H1 (cell line): ENCODE measurements at regions not wholly inside any gene's neighbourhood (a gene's known extent, or its start where the extent isn't known, plus 50 kb on each side); places are given as distances from the start of the nearest gene placed in this dataset.
"Not testable (repeated sequence)": the region's sequence is repeated elsewhere in the genome, so short reads cannot be mapped to it uniquely, and the experiment has no call there.

Experiments used
- CTCF ChIA-PET: fragments of 300-600 bp; sonication (Branson Sonifier 250); formaldehyde crosslinking; loops from one replicate; lab custom pipeline; 2021; ENCODE audit not compliant: partially characterized antibody; lab: Charles Lee
- POLR2A ChIA-PET: fragments of 300-600 bp; sonication (Branson Sonifier 250); formaldehyde crosslinking; loops from one replicate; lab custom pipeline; 2021; ENCODE audit warnings: inconsistent platforms; ENCODE audit not compliant: partially characterized antibody; lab: Charles Lee
- DNase-seq, 2 experiments: peaks; one replicate each; pipeline versions ENCODE4 v3.0.0 to v3.0.0-alpha.2; 2010 to 2022; ENCODE audit warnings: low spot score in 2 of 2, low read depth in 1 of 2, mixed read lengths in 1 of 2
- FAIRE-seq: peaks from 2 replicates; lab custom pipeline; 2011; peaks lifted over from hg19 to GRCh38; lab: Jason Lieb, UNC
- H2AFZ ChIP-seq: 2 replicates; pipeline ENCODE4 v1.8.1; 2012; ENCODE audit warnings: low read length, inconsistent platforms
- H2AK5ac ChIP-seq: 2 replicates; pipeline ENCODE4 v1.6.1; 2013; ENCODE audit warnings: low read depth, low read length
- H2BK120ac ChIP-seq: replicated peaks from 2 replicates; pipeline ENCODE3; 2013; ENCODE audit warnings: low read depth, low read length, inconsistent platforms
- H2BK12ac ChIP-seq: 2 replicates; pipeline ENCODE4 v1.6.1; 2013; ENCODE audit warnings: low read depth, low read length
- H2BK15ac ChIP-seq: 2 replicates; pipeline ENCODE4 v1.6.1; 2013; ENCODE audit warnings: low read length
- H2BK20ac ChIP-seq: 2 replicates; pipeline ENCODE4 v1.6.1; 2013; ENCODE audit warnings: low read length
- H2BK5ac ChIP-seq: 2 replicates; pipeline ENCODE4 v1.6.1; 2013; ENCODE audit warnings: low read depth, low read length
- H3K14ac ChIP-seq: 2 replicates; pipeline ENCODE4 v1.6.1; 2013; ENCODE audit warnings: inconsistent platforms; ENCODE audit not compliant: insufficient read length
- H3K18ac ChIP-seq: 2 replicates; pipeline ENCODE4 v1.6.1; 2013; ENCODE audit warnings: low read length; ENCODE audit errors: extremely low read depth
- H3K23ac ChIP-seq: 2 replicates; pipeline ENCODE4 v1.6.1; 2013; ENCODE audit warnings: inconsistent platforms; ENCODE audit not compliant: insufficient read length
- H3K23me2 ChIP-seq: 2 replicates; pipeline ENCODE4 v1.6.1; 2013; ENCODE audit warnings: low read depth, low read length
- H3K27ac ChIP-seq: 2 replicates; pipeline ENCODE4 v1.6.1; 2011; ENCODE audit warnings: low read depth, low read length, inconsistent platforms
- H3K27me3 ChIP-seq, 4 experiments: replicated peaks in 1 of 4; 1 replicate in 1 of 4; 2 replicates in 3 of 4; pipeline versions ENCODE4 v1.6.1 to v1.8.1; 2011 to 2013; ENCODE audit warnings: low read length in 3 of 4, mild to moderate bottlenecking in 3 of 4, inconsistent platforms in 2 of 4, mixed read lengths in 2 of 4, moderate library complexity in 1 of 4; ENCODE audit not compliant: control insufficient read depth in 3 of 4, insufficient read depth in 3 of 4; ENCODE audit errors: extremely low read depth in 1 of 4
- H3K36me3 ChIP-seq, 4 experiments: 2 replicates each; pipeline versions ENCODE4 v1.6.1 to v1.8.1; 2011 to 2013; ENCODE audit warnings: mild to moderate bottlenecking in 4 of 4, low read length in 3 of 4, moderate library complexity in 2 of 4, control low read depth in 1 of 4, inconsistent platforms in 1 of 4; ENCODE audit not compliant: insufficient read depth in 4 of 4, control insufficient read depth in 2 of 4
- H3K4ac ChIP-seq: replicated peaks from 2 replicates; pipeline ENCODE3; 2013; ENCODE audit warnings: low read length, low read depth, mixed read lengths, inconsistent platforms; ENCODE audit not compliant: insufficient read length
- H3K4me1 ChIP-seq, 4 experiments: replicated peaks in 1 of 4; 1 replicate in 1 of 4; 2 replicates in 3 of 4; pipeline versions ENCODE4 v1.6.1 to v1.8.1; 2011 to 2013; ENCODE audit warnings: low read length in 3 of 4, inconsistent platforms in 2 of 4, mixed read lengths in 1 of 4; ENCODE audit not compliant: insufficient read depth in 4 of 4, control insufficient read depth in 3 of 4
- H3K4me2 ChIP-seq, 2 experiments: 2 replicates each; pipeline versions ENCODE4 v1.6.1 to v1.8.1; 2011 to 2013; ENCODE audit warnings: low read depth in 2 of 2, low read length in 2 of 2, control low read depth in 1 of 2, inconsistent platforms in 1 of 2, mild to moderate bottlenecking in 1 of 2; ENCODE audit not compliant: insufficient read depth in 1 of 2
- H3K4me3 ChIP-seq, 4 experiments: fragments of 200-600, 300-600 bp in 1 of 4; sonication (generic), shearing (Covaris generic), sonication (Bioruptor Twin) in 1 of 4; 2 replicates each; pipeline versions ENCODE4 v1.5.1 to v1.8.1; 2011 to 2016; ENCODE audit warnings: low read length in 4 of 4, low read depth in 3 of 4, control low read depth in 2 of 4, inconsistent platforms in 2 of 4, mild to moderate bottlenecking in 2 of 4, mixed read lengths in 1 of 4, moderate library complexity in 1 of 4; ENCODE audit not compliant: insufficient read depth in 2 of 4; ENCODE audit errors: extremely low read depth in 1 of 4
- H3K56ac ChIP-seq: replicated peaks from 2 replicates; pipeline ENCODE3; 2013; ENCODE audit warnings: low read depth, mild to moderate bottlenecking, mixed read lengths, low read length, inconsistent platforms; ENCODE audit not compliant: insufficient read length
- H3K79me1 ChIP-seq: 2 replicates; pipeline ENCODE4 v1.6.1; 2013; ENCODE audit warnings: low read depth, low read length, control low read depth
- H3K79me2 ChIP-seq, 2 experiments: 2 replicates each; pipeline versions ENCODE4 v1.6.1 to v1.8.1; 2012 to 2013; ENCODE audit warnings: low read length in 2 of 2, mild to moderate bottlenecking in 2 of 2, inconsistent platforms in 1 of 2; ENCODE audit not compliant: insufficient read depth in 2 of 2, control insufficient read depth in 1 of 2
- H3K9ac ChIP-seq, 4 experiments: replicated peaks in 1 of 4; 1 replicate in 1 of 4; 2 replicates in 3 of 4; pipeline versions ENCODE4 v1.6.1 to v1.8.1; 2011 to 2013; ENCODE audit warnings: low read depth in 3 of 4, low read length in 3 of 4, control low read depth in 2 of 4, mild to moderate bottlenecking in 2 of 4, moderate library complexity in 2 of 4, inconsistent platforms in 1 of 4; ENCODE audit errors: extremely low read depth in 1 of 4
- H3K9me3 ChIP-seq, 2 experiments: 2 replicates each; pipeline versions ENCODE4 v1.6.1 to v1.8.1; 2012 to 2013; ENCODE audit warnings: mild to moderate bottlenecking in 2 of 2, moderate library complexity in 2 of 2, control low read depth in 1 of 2, inconsistent platforms in 1 of 2, low read depth in 1 of 2, low read length in 1 of 2, mixed read lengths in 1 of 2; ENCODE audit not compliant: insufficient read depth in 2 of 2
- H4K20me1 ChIP-seq, 2 experiments: replicated peaks in 1 of 2; 2 replicates each; pipeline versions ENCODE3 to v1.8.1; 2011 to 2013; ENCODE audit warnings: inconsistent platforms in 2 of 2, low read length in 2 of 2, mild to moderate bottlenecking in 1 of 2; ENCODE audit not compliant: insufficient read depth in 2 of 2, control insufficient read depth in 1 of 2
- H4K5ac ChIP-seq: 2 replicates; pipeline ENCODE4 v1.6.1; 2013; ENCODE audit warnings: low read length, low read depth, mixed read lengths, inconsistent platforms; ENCODE audit not compliant: insufficient read length
- H4K8ac ChIP-seq: 2 replicates; pipeline ENCODE4 v1.8.0; 2013; ENCODE audit warnings: mild to moderate bottlenecking, moderate library complexity, low read length, inconsistent platforms; ENCODE audit not compliant: insufficient read depth; ENCODE audit errors: extremely low read depth
- H4K91ac ChIP-seq: replicated peaks from 2 replicates; pipeline ENCODE3; 2013; ENCODE audit warnings: low read length, mixed read lengths, inconsistent platforms; ENCODE audit not compliant: insufficient read length
- WGBS, 2 experiments: shearing (Covaris generic) in 1 of 2; methylation state at CpG; one replicate each; pipeline versions ENCODE4 v1.1.6 to v1.1.7; 2013 to 2015; ENCODE audit warnings: low lambda C conversion rate in 2 of 2, mixed read lengths in 2 of 2, inconsistent platforms in 1 of 2, low coverage in 1 of 2, missing lambda C conversion rate in 1 of 2; ENCODE audit not compliant: insufficient replicate concordance in 2 of 2, insufficient coverage in 1 of 2, insufficient read length in 1 of 2; ENCODE audit errors: extremely low coverage in 1 of 2, missing lambda C conversion rate in 1 of 2; 5-methylcytosine and 5-hydroxymethylcytosine counted together

DNA sequence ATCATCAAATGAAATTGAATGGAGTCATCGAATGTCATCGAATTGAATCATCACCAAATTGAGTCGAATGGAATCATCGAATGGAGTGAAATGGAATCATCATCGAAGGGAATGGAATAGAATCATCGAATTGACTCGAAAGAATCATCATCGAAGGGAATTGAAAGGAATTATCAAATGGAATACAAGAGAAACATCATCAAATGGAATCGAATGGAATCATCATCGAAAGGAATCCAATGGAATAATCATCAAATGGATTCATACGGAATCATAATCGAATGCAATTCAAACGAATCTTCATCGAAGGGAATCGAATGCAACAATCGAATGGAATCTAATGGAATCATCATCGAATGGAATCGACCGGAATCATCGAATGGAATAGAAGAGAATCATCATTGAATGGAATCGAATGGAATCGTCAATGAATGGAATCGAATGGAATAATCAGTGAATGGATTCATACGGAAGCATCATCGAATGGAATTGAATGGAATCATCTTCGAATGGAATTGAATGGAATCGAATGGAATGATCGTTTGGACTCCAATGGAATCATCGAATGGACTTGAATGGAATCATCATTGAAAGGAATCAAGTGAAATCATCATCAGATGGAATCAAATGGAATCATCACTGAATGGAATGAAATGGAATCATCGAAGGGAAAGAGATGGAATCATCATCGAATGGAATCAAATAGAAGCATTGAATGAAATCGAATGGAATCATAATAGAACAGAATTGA lies 238.2 kb downstream of the SHCBP1 start:
- H2BK15ac ChIP-seq, H4K91ac ChIP-seq, CTCF ChIA-PET, H2BK120ac ChIP-seq, DNase-seq, H3K27ac ChIP-seq, H2AFZ ChIP-seq, H3K18ac ChIP-seq, H3K56ac ChIP-seq, H4K5ac ChIP-seq, H3K79me2 ChIP-seq, H4K8ac ChIP-seq, H3K36me3 ChIP-seq, H3K14ac ChIP-seq, H3K4me3 ChIP-seq, POLR2A ChIA-PET, H3K23me2 ChIP-seq, H3K4ac ChIP-seq, H4K20me1 ChIP-seq, H3K9ac ChIP-seq, H2BK20ac ChIP-seq, H3K4me1 ChIP-seq, H2BK5ac ChIP-seq, H3K79me1 ChIP-seq, H3K27me3 ChIP-seq, FAIRE-seq, H3K4me2 ChIP-seq, H3K23ac ChIP-seq, H2AK5ac ChIP-seq, H2BK12ac ChIP-seq: not testable (repeated sequence)
- 84% methylated on average over 32 of the region's 32 CpGs; no CpG with 5 or more reads in 1 of the 2 experiments for WGBS, 2 experiments
- H3K9me3 ChIP-seq = peaks cover 8 to 30% of the 10 kb centered on the region in 2 experiments; a peak in 3 of 4 replicates

DNA sequence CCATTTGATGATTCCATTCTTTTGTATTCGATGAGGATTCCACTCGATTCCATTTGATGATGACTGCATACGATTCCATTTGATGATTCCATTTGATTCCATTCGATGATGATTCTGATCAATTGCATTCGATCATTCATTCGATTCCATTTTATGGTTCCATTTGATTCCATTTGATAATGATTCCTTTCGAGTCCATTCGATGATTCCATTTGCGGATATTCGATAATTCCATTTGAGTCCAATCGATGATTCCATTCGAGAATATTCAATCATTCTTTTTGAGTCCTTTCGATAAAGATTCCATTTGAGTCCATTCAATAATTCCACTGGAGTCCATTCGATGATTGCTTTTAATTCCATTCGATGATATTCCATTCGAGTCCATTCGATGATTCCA lies 239.1 kb downstream of the SHCBP1 start:
- CTCF ChIA-PET, H3K27ac ChIP-seq, H3K14ac ChIP-seq, H3K4me3 ChIP-seq, H3K23ac ChIP-seq, H3K4me2 ChIP-seq, H3K4ac ChIP-seq, H2BK12ac ChIP-seq, H3K18ac ChIP-seq, DNase-seq, H4K8ac ChIP-seq, H3K27me3 ChIP-seq, POLR2A ChIA-PET, H3K36me3 ChIP-seq, H4K20me1 ChIP-seq, H4K5ac ChIP-seq, H3K23me2 ChIP-seq, H3K79me1 ChIP-seq, H2BK15ac ChIP-seq, H2BK120ac ChIP-seq, H3K4me1 ChIP-seq, H2BK5ac ChIP-seq, H2AFZ ChIP-seq, H3K79me2 ChIP-seq, H2BK20ac ChIP-seq, H2AK5ac ChIP-seq, FAIRE-seq, H3K56ac ChIP-seq, H4K91ac ChIP-seq, H3K9ac ChIP-seq: not testable (repeated sequence)
- WGBS, 2 experiments = 88% methylated on average over 17 of the region's 17 CpGs; no CpG with 5 or more reads in 1 of the 2 experiments
- peaks cover 4 to 25% of the 10 kb centered on the region in 2 experiments; a peak in 3 of 4 replicates for H3K9me3 ChIP-seq
